Mesenchymal stem cell (in vitro differentiated cells and primary cell): ENCODE measurements at regions not wholly inside any gene's neighbourhood (a gene's known extent, or its start where the extent isn't known, plus 50 kb on each side); places are given as distances from the start of the nearest gene placed in this dataset.

ENCODE experiments used
- DNase-seq: peaks from one replicate; pipeline ENCODE4 v3.0.0-alpha.2; 2013
- H2AFZ ChIP-seq: one replicate; pipeline ENCODE4 v1.6.1; 2013; ENCODE audit warnings: low read depth, mild to moderate bottlenecking, control low read depth, inconsistent platforms, low read length, moderate library complexity
- H2AK5ac ChIP-seq: 2 replicates; pipeline ENCODE4 v1.6.1; 2013; ENCODE audit warnings: low read length, moderate library complexity, mild to moderate bottlenecking, inconsistent platforms; ENCODE audit not compliant: severe bottlenecking
- H2BK120ac ChIP-seq: one replicate; pipeline ENCODE4 v1.6.1; 2013; ENCODE audit warnings: low read depth, mild to moderate bottlenecking, inconsistent platforms, low read length, moderate library complexity
- H2BK12ac ChIP-seq, 2 experiments: one replicate each; pipeline ENCODE4 v1.6.1; 2013; ENCODE audit warnings: inconsistent platforms in 2 of 2, low read length in 2 of 2, mild to moderate bottlenecking in 2 of 2, moderate library complexity in 2 of 2, control low read depth in 1 of 2
- H2BK15ac ChIP-seq: one replicate; pipeline ENCODE4 v1.6.1; 2013; ENCODE audit warnings: mild to moderate bottlenecking, low read depth, inconsistent platforms; ENCODE audit not compliant: poor library complexity, severe bottlenecking
- H2BK5ac ChIP-seq: 2 replicates; pipeline ENCODE4 v1.6.1; 2013; ENCODE audit warnings: low read depth, mild to moderate bottlenecking, low read length, control low read depth, inconsistent platforms; ENCODE audit not compliant: poor library complexity, severe bottlenecking
- H3K14ac ChIP-seq, 2 experiments: one replicate each; pipeline ENCODE4 v1.6.1; 2013; ENCODE audit warnings: inconsistent platforms in 2 of 2, low read length in 2 of 2, control low read depth in 1 of 2, mild to moderate bottlenecking in 1 of 2, moderate library complexity in 1 of 2
- H3K18ac ChIP-seq, 2 experiments: one replicate each; pipeline ENCODE4 v1.6.1; 2013; ENCODE audit warnings: inconsistent platforms in 2 of 2, low read length in 2 of 2, control low read depth in 1 of 2, low read depth in 1 of 2, mild to moderate bottlenecking in 1 of 2
- H3K23ac ChIP-seq, 2 experiments: one replicate each; pipeline ENCODE4 v1.6.1; 2013; ENCODE audit warnings: inconsistent platforms in 2 of 2, low read length in 2 of 2, mild to moderate bottlenecking in 2 of 2, moderate library complexity in 2 of 2, control low read depth in 1 of 2
- H3K27ac ChIP-seq: 2 replicates; pipeline ENCODE4 v1.5.1; 2013; ENCODE audit warnings: mild to moderate bottlenecking, moderate library complexity, low read length, control low read depth, inconsistent platforms; ENCODE audit not compliant: poor library complexity, severe bottlenecking
- H3K27me3 ChIP-seq, 2 experiments: 2 replicates each; pipeline versions ENCODE4 v1.6.1 to v1.7.0; 2013; ENCODE audit warnings: low read length in 2 of 2, mild to moderate bottlenecking in 2 of 2, moderate library complexity in 2 of 2, control low read depth in 1 of 2, inconsistent platforms in 1 of 2; ENCODE audit not compliant: control insufficient read depth in 1 of 2, insufficient read depth in 1 of 2
- H3K36me3 ChIP-seq, 2 experiments: 2 replicates each; pipeline versions ENCODE4 v1.6.1 to v1.7.0; 2013; ENCODE audit warnings: low read length in 2 of 2, control low read depth in 1 of 2, inconsistent platforms in 1 of 2, low read depth in 1 of 2, mild to moderate bottlenecking in 1 of 2; ENCODE audit not compliant: insufficient read depth in 2 of 2, control insufficient read depth in 1 of 2
- H3K4ac ChIP-seq, 2 experiments: one replicate each; pipeline ENCODE4 v1.6.1; 2013; ENCODE audit warnings: inconsistent platforms in 2 of 2, low read length in 2 of 2, mild to moderate bottlenecking in 2 of 2, moderate library complexity in 2 of 2, control low read depth in 1 of 2, low read depth in 1 of 2
- H3K4me1 ChIP-seq: 2 replicates; pipeline ENCODE4 v1.6.1; 2013; ENCODE audit warnings: low read depth, low read length, control low read depth; ENCODE audit not compliant: control insufficient read depth, insufficient read depth
- H3K4me2 ChIP-seq: 2 replicates; pipeline ENCODE4 v1.6.1; 2013; ENCODE audit warnings: low read length, mild to moderate bottlenecking, inconsistent platforms; ENCODE audit not compliant: poor library complexity, severe bottlenecking
- H3K4me3 ChIP-seq, 2 experiments: 2 replicates each; pipeline versions ENCODE4 v1.5.1 to v1.7.0; 2013; ENCODE audit warnings: low read length in 2 of 2, mild to moderate bottlenecking in 2 of 2, control low read depth in 1 of 2, low read depth in 1 of 2; ENCODE audit not compliant: insufficient read depth in 1 of 2
- H3K79me1 ChIP-seq: replicated peaks from 2 replicates; pipeline ENCODE4 v1.6.1; 2013; ENCODE audit warnings: mild to moderate bottlenecking, control low read depth, low read length, inconsistent platforms; ENCODE audit not compliant: poor library complexity, severe bottlenecking
- H3K9ac ChIP-seq: 2 replicates; pipeline ENCODE4 v1.7.0; 2013; ENCODE audit warnings: mild to moderate bottlenecking, low read length, moderate library complexity
- H3K9me3 ChIP-seq: 2 replicates; pipeline ENCODE4 v1.7.0; 2013; ENCODE audit warnings: mild to moderate bottlenecking, low read length; ENCODE audit not compliant: control insufficient read depth
- H4K8ac ChIP-seq: one replicate; pipeline ENCODE4 v1.6.1; 2013; ENCODE audit warnings: inconsistent platforms, mild to moderate bottlenecking, low read length, moderate library complexity
- H4K91ac ChIP-seq: one replicate; pipeline ENCODE4 v1.6.1; 2013; ENCODE audit warnings: mild to moderate bottlenecking, low read length, inconsistent platforms
- WGBS: methylation state at CpG from one replicate; pipeline ENCODE4 v1.1.7; 2013; ENCODE audit warnings: mixed read lengths; 5-methylcytosine and 5-hydroxymethylcytosine counted together

DNA sequence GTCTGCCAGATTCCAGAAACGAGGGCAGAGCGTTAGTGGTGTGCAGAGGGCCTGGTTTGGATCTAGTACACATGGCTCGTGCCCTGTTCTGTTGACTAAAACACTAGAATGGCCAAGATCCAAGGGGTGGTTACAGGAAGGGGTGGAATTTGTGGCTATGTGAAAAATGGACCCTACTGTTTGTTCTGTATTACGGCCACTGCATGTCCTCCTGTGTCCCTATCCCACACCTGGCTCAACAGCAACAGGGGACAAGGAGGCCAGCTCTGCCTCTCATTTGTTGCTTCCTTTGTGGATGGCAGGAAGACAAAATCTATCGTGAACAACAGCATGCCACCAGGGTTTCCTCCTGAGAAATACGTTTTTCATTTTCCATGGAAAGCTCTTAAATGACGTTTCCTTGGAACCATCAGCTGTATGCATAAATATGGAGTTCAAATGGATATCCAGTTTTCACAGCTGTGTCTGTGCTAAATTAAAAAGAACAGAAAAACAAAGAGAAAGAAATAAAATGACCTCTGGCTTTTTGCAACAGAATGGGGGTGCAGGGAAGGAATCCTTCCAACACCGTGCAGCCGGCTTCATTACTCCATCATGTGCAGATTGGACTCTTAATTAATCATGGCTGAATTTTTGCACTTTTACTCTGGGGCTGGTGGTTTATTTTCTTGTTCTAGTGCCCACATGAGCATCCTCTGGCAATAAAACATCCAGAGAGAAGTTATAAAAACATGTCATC is 318.9 kb downstream of the CXCL12 start:
- no peaks in the 10 kb centered on the region for H3K79me1 ChIP-seq
- no peaks in the 10 kb centered on the region for H3K4me1 ChIP-seq
- H3K23ac ChIP-seq = no peak overlapping the region
- H2BK15ac ChIP-seq = no peak overlapping the region
- H2BK120ac ChIP-seq = no peak overlapping the region
- no peak overlapping the region for H3K4me2 ChIP-seq
- H3K9ac ChIP-seq = no peak overlapping the region
- no peak for DNase-seq
- H3K4ac ChIP-seq = no peak overlapping the region
- peaks cover 4 to 48% of the 10 kb centered on the region in 2 experiments for H3K27me3 ChIP-seq
- no peak overlapping the region for H4K91ac ChIP-seq
- no peak overlapping the region for H3K18ac ChIP-seq
- no peaks in the 10 kb centered on the region for H3K36me3 ChIP-seq
- 93% methylated on average over 9 of the region's 9 CpGs for WGBS
- no peaks in the 10 kb centered on the region for H3K9me3 ChIP-seq
- no peak overlapping the region for H2AK5ac ChIP-seq
- H4K8ac ChIP-seq = no peak overlapping the region
- no peak overlapping the region for H2AFZ ChIP-seq
- H3K14ac ChIP-seq = peak overlapping the region in 1 of 2 experiments; percentile 18
- H2BK5ac ChIP-seq = no peak overlapping the region
- H3K4me3 ChIP-seq = no peak overlapping the region
- H2BK12ac ChIP-seq = no peak overlapping the region
- H3K27ac ChIP-seq = no peak overlapping the region

DNA sequence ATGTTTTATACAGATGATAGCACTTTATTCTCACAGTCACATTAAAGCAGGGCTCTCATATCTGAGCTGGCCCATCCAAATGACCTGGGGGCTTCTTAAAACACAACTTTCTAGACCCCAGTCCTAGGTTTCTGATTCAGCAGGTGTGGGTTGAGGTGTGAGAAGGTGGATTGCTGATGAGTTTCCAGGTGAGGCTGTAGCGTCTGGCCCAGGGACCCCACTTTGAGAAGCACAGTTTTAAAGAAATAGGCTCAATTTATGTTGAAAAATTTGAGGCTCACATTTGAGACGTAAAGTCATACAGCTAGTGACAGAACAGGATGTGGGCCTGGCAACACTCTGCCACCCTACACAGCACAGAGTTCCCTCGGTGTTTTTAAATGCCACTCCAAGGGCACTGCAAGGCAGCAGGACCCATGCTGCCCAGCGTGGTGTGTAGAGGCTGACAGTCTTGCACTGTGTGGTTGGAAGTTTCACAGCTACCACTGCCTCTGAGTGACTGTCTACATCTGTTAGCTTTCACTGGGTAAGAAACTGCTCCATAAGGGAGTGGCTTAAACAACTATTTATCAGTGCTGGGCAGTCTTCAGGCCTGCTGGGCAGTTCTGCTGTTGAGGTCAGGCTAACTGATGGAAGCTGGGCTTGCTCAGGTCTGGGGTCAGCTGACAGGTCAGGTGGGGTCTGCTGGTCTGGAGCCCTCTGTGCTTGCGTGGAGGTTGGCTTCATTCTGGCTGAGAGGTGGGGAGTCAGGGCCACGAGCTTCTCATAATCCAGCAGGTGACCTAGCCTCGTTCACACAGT is 319.7 kb downstream of the CXCL12 start:
- no peak overlapping the region for H2BK5ac ChIP-seq
- no peak overlapping the region for H2BK120ac ChIP-seq
- H2AFZ ChIP-seq = no peak overlapping the region
- H4K91ac ChIP-seq = no peak overlapping the region
- DNase-seq = no peak
- no peaks in the 10 kb centered on the region for H3K79me1 ChIP-seq
- H3K4me1 ChIP-seq = no peaks in the 10 kb centered on the region
- no peak overlapping the region for H3K9ac ChIP-seq
- H3K27ac ChIP-seq = no peak overlapping the region
- H3K9me3 ChIP-seq = no peaks in the 10 kb centered on the region
- H2BK12ac ChIP-seq = no peak overlapping the region
- WGBS = 82% methylated on average over 7 of the region's 7 CpGs
- H3K14ac ChIP-seq = peak overlapping the region in 1 of 2 experiments; percentile 18
- no peak overlapping the region for H2AK5ac ChIP-seq
- H3K4ac ChIP-seq = no peak overlapping the region
- no peak overlapping the region for H4K8ac ChIP-seq
- no peak overlapping the region for H3K4me3 ChIP-seq
- no peak overlapping the region for H2BK15ac ChIP-seq
- H3K4me2 ChIP-seq = no peak overlapping the region
- H3K36me3 ChIP-seq = no peaks in the 10 kb centered on the region
- no peak overlapping the region for H3K23ac ChIP-seq
- no peak overlapping the region for H3K18ac ChIP-seq
- H3K27me3 ChIP-seq = peaks cover 11 to 45% of the 10 kb centered on the region in 2 experiments

DNA sequence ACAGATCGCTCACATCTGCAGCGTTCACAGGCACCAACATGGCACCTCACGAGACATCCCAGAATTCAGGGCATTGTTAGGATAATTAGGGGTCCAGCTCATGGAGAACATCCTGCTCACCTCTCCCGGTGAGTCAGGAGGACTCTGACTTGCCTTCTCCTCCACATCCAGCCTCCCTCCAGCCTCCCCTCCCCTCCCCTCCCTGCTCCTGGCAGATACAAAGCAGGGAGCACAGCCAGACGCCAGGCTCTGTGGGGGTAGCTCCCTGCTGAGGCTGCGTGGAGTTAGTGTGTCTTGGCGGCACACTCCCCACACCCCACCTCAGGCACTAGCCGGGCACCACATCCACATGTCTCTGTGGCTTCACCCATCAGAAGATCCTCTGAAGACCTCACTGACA is 320.6 kb downstream of the CXCL12 start:
- 56% methylated on average over 6 of the region's 8 CpGs for WGBS
- H3K79me1 ChIP-seq = no peaks in the 10 kb centered on the region

DNA sequence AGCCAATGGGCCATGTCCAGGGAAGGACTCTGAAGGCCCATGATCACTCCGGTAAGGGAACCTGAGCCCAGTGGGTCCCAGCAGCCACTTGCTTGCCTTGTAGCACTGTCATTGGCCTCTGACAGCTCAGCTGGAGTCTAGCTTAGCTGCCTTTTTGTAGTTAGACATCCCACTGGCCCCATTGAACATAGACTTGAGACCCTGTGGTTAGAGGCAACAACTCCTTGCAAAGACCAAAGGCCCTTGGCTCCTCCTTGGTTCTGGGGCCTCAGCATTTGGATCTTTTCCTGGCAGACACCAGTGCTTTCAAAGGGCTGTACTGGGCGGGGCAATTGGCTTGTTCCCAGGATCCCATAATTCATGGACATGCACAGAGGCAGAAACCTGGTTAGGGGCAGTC is 321.2 kb downstream of the CXCL12 start:
- DNase-seq = no peak
- H3K79me1 ChIP-seq = no peaks in the 10 kb centered on the region

More for the DNA sequence above, 320.6 kb downstream of the CXCL12 start:
- H2AFZ ChIP-seq = no peak overlapping the region
- H2BK5ac ChIP-seq = no peak overlapping the region
- no peak for DNase-seq
- no peak overlapping the region for H3K27ac ChIP-seq
- H3K18ac ChIP-seq = no peak overlapping the region
- H4K8ac ChIP-seq = no peak overlapping the region
- peaks cover 16 to 51% of the 10 kb centered on the region in 2 experiments for H3K27me3 ChIP-seq
- no peaks in the 10 kb centered on the region for H3K9me3 ChIP-seq
- H2BK120ac ChIP-seq = no peak overlapping the region
- no peak overlapping the region for H2AK5ac ChIP-seq
- no peak overlapping the region for H4K91ac ChIP-seq
- H3K4me2 ChIP-seq = no peak overlapping the region
- H3K4me3 ChIP-seq = no peak overlapping the region
- peak overlapping the region in 1 of 2 experiments; percentile 12 for H3K14ac ChIP-seq
- no peak overlapping the region for H3K23ac ChIP-seq
- no peak overlapping the region for H2BK15ac ChIP-seq
- no peak overlapping the region for H2BK12ac ChIP-seq
- no peaks in the 10 kb centered on the region for H3K4me1 ChIP-seq
- H3K9ac ChIP-seq = no peak overlapping the region
- H3K4ac ChIP-seq = no peak overlapping the region
- no peaks in the 10 kb centered on the region for H3K36me3 ChIP-seq

More for the DNA sequence above, 321.2 kb downstream of the CXCL12 start:
- H2BK5ac ChIP-seq = no peak overlapping the region
- H3K4ac ChIP-seq = no peak overlapping the region
- H3K9ac ChIP-seq = no peak overlapping the region
- H2AFZ ChIP-seq = no peak overlapping the region
- H3K18ac ChIP-seq = no peak overlapping the region
- H3K9me3 ChIP-seq = no peaks in the 10 kb centered on the region
- H2AK5ac ChIP-seq = no peak overlapping the region
- peaks cover 22 to 55% of the 10 kb centered on the region in 2 experiments for H3K27me3 ChIP-seq
- H3K4me3 ChIP-seq = no peak overlapping the region
- H2BK12ac ChIP-seq = no peak overlapping the region
- no peak overlapping the region for H4K91ac ChIP-seq
- H3K14ac ChIP-seq = no peak overlapping the region
- no peak overlapping the region for H3K4me2 ChIP-seq
- H3K23ac ChIP-seq = no peak overlapping the region
- no peak overlapping the region for H3K27ac ChIP-seq
- H4K8ac ChIP-seq = no peak overlapping the region
- H3K4me1 ChIP-seq = no peaks in the 10 kb centered on the region
- H2BK120ac ChIP-seq = no peak overlapping the region
- H2BK15ac ChIP-seq = no peak overlapping the region
- 90% methylated on average over 2 of the region's 2 CpGs for WGBS
- no peaks in the 10 kb centered on the region for H3K36me3 ChIP-seq
